ENCODE measurements at regions not wholly inside any gene's neighbourhood (a gene's known extent, or its start where the extent isn't known, plus 50 kb on each side); places are given as distances from the start of the nearest gene placed in this dataset.

DNA sequence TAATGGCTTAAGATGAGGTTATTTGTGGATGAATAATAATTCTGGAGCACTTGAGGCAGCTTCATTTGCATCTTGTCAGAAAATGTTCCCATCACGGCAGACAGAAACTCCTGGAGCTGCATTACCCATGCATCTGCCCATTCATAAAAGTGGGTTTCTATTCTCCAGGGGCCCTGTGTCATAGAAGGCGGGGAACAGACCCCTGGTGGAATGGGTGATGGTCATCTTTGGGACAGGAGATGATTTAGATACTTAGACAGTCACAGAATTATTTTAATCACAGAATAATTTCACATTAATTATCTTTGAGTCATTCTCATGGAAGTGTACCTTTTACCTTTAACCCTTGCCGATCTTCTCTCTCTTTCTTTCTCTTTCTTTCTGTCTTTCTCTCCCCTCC is 980.7 kb upstream of the TMEM132C start:
- intact Hi-C loops (cut with DNase I): no loop called here
- Histone ChIP-seq H3K4me3 (no peak overlapping the region), H3K4me1 (replicated peaks) (no peaks in the 10 kb centered on the region), H3K27ac (no peak overlapping the region), H3K36me3 (no peaks in the 10 kb centered on the region), H3K27me3 (replicated peaks; ENCODE audit: insufficient read depth) (no peaks in the 10 kb centered on the region), H3K9me3 (no peaks in the 10 kb centered on the region)
- DNase-seq (ENCODE audit: low spot score): no peak
- TF ChIP-seq, protein P1, sequence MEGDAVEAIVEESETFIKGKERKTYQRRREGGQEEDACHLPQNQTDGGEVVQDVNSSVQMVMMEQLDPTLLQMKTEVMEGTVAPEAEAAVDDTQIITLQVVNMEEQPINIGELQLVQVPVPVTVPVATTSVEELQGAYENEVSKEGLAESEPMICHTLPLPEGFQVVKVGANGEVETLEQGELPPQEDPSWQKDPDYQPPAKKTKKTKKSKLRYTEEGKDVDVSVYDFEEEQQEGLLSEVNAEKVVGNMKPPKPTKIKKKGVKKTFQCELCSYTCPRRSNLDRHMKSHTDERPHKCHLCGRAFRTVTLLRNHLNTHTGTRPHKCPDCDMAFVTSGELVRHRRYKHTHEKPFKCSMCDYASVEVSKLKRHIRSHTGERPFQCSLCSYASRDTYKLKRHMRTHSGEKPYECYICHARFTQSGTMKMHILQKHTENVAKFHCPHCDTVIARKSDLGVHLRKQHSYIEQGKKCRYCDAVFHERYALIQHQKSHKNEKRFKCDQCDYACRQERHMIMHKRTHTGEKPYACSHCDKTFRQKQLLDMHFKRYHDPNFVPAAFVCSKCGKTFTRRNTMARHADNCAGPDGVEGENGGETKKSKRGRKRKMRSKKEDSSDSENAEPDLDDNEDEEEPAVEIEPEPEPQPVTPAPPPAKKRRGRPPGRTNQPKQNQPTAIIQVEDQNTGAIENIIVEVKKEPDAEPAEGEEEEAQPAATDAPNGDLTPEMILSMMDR (IDR thresholded peaks at IDR 0.05): no peak
- no peak for TF ChIP-seq POLR2AphosphoS5 (IDR thresholded peaks at IDR 0.05)
- no peak for TF ChIP-seq POLR2A (IDR thresholded peaks at IDR 0.05)
- WGBS: 73% methylated on average over 3 of the region's 3 CpGs

DNA sequence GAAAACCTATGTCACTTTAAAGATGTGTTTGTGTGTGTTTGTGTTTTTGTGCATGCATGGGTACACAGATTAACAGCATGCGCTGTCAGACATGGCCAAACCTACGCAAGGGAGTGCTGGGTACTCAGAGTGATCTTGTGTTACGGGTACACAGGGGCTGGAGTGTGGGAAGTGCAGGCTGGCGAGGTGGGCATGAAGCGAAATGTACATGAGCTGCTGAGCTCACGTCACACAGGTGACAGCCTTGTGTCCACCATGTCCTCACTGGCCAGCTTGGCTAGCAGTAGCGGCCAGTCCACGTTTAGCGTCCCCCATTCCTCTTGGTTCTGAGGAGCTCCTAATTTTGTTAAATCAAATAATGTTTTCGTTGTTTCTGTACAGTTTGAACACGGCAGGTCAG is 979.7 kb upstream of the TMEM132C start:
- DNase-seq (ENCODE audit: low spot score): no peak

DNA sequence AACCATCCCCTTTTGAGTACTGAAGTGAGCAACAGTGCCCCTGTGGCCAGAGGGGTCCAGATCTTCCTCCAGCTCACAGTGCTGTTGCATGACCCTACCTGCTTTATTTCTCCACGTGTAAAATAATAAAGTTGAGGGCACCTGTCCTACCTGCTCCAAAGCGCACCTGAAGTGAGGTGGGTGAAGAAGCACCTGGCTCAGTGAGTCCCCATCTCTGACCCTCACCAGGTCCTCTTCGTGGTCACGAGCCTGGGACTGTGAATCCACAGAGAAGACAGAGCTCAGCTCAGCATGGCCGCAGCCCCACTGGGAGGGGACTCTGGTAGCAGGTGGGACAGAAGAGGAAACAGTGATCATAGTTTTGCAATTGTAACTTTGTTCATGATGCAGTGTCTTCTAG is 976.7 kb upstream of the TMEM132C start:
- Histone ChIP-seq H3K4me3 (no peak overlapping the region), H3K36me3 (no peaks in the 10 kb centered on the region), H3K4me1 (replicated peaks) (no peaks in the 10 kb centered on the region), H3K27ac (no peak overlapping the region), H3K9me3 (no peaks in the 10 kb centered on the region), H3K27me3 (replicated peaks; ENCODE audit: insufficient read depth) (no peaks in the 10 kb centered on the region)
- no peak for DNase-seq (ENCODE audit: low spot score)
- TF ChIP-seq POLR2AphosphoS5 (IDR thresholded peaks at IDR 0.05): no peak
- no peak for TF ChIP-seq POLR2A (IDR thresholded peaks at IDR 0.05)
- intact Hi-C loops (cut with DNase I): no loop called here
- WGBS: 86% methylated on average over 5 of the region's 5 CpGs

More for the DNA sequence above, 979.7 kb upstream of the TMEM132C start:
- intact Hi-C loops (cut with DNase I): no loop called here
- no peaks in the 10 kb centered on the region for H3K4me1 ChIP-seq (replicated peaks)
- TF ChIP-seq, protein P1 (IDR thresholded peaks at IDR 0.05): no peak
- TF ChIP-seq POLR2AphosphoS5 (IDR thresholded peaks at IDR 0.05) (no peak), POLR2A (IDR thresholded peaks at IDR 0.05) (no peak)
- no peaks in the 10 kb centered on the region for H3K36me3 ChIP-seq
- H3K27ac ChIP-seq: no peak overlapping the region
- WGBS: 91% methylated on average over 11 of the region's 11 CpGs
- no peaks in the 10 kb centered on the region for H3K9me3 ChIP-seq
- no peak overlapping the region for H3K4me3 ChIP-seq
- no peaks in the 10 kb centered on the region for H3K27me3 ChIP-seq (replicated peaks; ENCODE audit: insufficient read depth)

DNA sequence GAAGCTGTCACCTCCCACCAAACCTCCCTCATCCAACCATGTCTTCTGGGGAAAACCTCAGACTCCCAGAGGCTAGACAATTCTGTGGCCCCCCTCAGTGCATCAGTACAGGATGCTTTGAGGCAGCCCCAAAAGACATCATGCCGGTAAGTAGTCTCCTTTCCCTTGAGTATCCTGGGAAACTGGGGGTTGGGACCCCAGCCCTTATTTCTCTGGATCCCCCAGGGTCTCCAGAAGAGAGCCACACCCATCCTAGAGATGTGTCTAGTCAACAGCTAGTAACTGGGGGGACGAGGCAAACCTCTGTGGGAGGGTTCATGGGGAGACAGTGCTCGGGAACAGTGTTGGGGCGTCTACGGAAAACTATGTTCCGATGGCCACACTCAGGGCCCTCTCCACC is 974.2 kb upstream of the TMEM132C start:
- Histone ChIP-seq H3K27me3 (replicated peaks; ENCODE audit: insufficient read depth) (no peaks in the 10 kb centered on the region), H3K4me1 (replicated peaks) (no peaks in the 10 kb centered on the region), H3K36me3 (no peaks in the 10 kb centered on the region), H3K9me3 (no peaks in the 10 kb centered on the region), H3K4me3 (no peak overlapping the region), H3K27ac (no peak overlapping the region)
- no peak for DNase-seq (ENCODE audit: low spot score)
- no peak for TF ChIP-seq POLR2A (IDR thresholded peaks at IDR 0.05)
- no peak for TF ChIP-seq POLR2AphosphoS5 (IDR thresholded peaks at IDR 0.05)
- TF ChIP-seq, protein P1 (IDR thresholded peaks at IDR 0.05): no peak
- intact Hi-C loops (cut with DNase I): no loop called here
- WGBS: 95% methylated on average over 6 of the region's 6 CpGs

DNA sequence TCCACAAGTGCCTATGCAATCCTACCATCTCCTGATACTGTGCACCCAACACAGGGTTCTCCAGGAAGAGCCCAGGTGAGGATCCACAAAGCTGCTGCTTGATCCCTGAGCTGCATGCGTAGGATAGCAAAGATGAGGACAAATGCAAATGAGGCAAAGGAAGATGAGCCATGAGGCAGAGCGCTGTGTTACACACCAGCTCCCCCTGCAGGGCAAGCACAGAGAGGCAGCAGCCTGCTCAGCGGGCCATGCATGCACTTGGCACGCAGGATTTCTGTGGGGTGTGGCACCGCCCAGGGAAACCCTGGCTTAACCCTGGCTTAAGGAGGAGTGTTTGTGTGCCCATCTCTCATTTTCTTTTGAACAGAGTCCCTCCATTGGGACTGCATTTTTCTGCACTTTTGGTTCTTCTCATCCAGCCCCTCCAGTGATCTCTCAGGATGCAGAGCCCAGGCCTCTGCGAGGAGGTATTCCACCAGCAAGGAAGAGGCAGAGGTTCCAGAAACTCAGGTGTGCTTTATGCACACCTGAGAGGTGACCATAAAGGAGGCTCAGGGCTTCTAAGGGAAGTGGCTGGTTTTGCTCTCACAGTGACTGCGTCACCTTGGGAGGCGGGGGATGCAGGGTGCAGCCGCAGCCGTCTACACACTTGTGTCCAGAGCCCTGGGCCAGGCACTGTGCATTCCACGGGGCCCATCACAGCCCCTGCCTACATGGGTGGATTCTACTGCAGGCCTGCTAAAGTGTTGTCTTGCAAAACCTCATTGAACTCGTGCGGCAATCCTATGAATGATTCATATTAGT is 973.3 kb upstream of the TMEM132C start:
- H3K9me3 ChIP-seq: no peaks in the 10 kb centered on the region
- no peaks in the 10 kb centered on the region for H3K36me3 ChIP-seq
- intact Hi-C loops (cut with DNase I): no loop called here
- H3K27me3 ChIP-seq (replicated peaks; ENCODE audit: insufficient read depth): no peaks in the 10 kb centered on the region
- no peak overlapping the region for H3K27ac ChIP-seq
- DNase-seq (ENCODE audit: low spot score): peak; percentile 11
- TF ChIP-seq POLR2A (IDR thresholded peaks at IDR 0.05) (no peak), POLR2AphosphoS5 (IDR thresholded peaks at IDR 0.05) (no peak)
- TF ChIP-seq, protein P1 (IDR thresholded peaks at IDR 0.05): peak in 3 of 4 experiments; percentile 29 to 39 (median 39)
- 63% methylated on average over 13 of the region's 13 CpGs for WGBS
- no peaks in the 10 kb centered on the region for H3K4me1 ChIP-seq (replicated peaks)
- no peak overlapping the region for H3K4me3 ChIP-seq

Measured in prostate gland (tissue), 2 donors.